ENCODE measurements at regions not wholly inside any gene's neighbourhood (a gene's known extent, or its start where the extent isn't known, plus 50 kb on each side); places are given as distances from the start of the nearest gene placed in this dataset.
A peak's percentile ranks its signal among the peaks of the same experiment; 100 is the strongest.

DNA sequence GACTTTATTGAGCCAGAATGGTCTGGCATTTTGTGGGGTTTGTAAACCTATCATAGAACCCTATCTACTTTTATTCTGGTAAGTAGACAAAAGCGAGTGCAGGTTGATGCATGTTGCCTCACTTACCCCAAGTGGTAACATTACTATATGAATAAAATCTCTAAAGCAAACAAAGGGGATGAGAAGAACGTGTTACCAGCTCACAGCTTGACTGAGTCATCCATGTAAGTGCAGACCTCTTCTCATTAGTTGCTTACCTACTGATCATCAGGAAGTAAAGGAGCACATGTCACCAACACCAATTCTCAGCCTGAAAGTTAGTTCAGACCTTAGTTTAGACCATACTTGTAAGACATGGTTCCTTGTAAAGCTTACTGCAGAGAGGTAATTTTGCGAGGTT lies 1328.3 kb downstream of the C4orf33 start:
- FAIRE-seq (no peak), DNase-seq (ENCODE audit: low spot score) (no peak)

DNA sequence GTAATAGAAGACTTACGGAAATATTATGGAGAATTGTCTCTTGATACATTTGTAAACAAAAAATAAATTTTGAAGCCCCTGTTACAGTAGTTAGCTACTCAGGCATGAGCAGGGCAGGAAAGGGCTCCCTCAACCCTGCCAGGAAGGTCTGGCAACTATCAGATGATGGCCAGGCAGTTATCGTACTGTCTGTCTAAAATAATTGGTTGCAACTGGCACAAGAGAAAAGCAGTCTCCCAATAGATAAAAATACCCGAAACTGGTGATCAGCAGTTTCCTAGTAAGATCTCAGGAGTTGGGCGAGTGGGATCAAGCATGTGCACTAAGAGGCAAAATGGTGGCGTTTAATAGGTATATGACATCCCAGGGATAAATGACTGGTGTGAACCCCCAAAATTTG lies 1336.3 kb downstream of the C4orf33 start:
- FAIRE-seq: no peak
- DNase-seq (ENCODE audit: low spot score): no peak

DNA sequence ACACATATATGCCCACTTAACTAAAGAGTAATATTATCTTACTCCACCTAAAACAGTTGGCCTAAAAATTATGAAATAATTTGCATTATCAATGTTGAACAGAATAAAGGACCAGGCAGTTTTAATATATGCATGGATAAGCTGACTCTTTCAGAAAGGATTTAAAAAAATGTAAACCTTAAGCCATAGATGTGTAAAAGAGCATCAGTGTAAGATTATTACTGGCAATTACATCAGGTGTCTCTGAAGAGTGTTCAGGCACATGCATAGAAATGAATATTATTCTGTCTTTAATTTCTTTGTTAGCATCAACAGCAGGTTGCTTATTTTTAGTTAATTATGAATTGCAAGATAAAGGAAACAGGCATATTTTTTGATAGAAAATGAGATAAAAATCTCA lies 1353.8 kb downstream of the C4orf33 start:
- FAIRE-seq (no peak), DNase-seq (ENCODE audit: low spot score) (no peak)

DNA sequence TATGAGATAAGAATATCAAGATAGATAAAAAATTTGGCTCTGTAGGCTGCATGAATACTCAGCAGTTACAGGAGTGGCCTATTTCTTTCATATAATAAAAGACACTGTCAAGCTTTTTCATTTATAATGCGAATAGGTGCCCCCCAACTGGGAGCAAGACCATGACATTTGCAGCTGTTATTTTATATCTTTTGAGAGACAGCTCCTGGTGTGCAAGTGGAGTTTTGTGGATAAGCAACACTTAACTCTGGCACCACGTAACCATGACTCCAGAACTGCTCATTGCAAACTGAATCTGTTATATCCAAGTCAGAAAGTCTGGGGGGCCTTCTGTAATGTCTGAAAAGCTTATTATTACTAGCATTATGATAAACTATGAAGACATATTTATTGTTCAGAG lies 1372.4 kb downstream of the C4orf33 start:
- DNase-seq (ENCODE audit: low spot score) (no peak), FAIRE-seq (no peak)

DNA sequence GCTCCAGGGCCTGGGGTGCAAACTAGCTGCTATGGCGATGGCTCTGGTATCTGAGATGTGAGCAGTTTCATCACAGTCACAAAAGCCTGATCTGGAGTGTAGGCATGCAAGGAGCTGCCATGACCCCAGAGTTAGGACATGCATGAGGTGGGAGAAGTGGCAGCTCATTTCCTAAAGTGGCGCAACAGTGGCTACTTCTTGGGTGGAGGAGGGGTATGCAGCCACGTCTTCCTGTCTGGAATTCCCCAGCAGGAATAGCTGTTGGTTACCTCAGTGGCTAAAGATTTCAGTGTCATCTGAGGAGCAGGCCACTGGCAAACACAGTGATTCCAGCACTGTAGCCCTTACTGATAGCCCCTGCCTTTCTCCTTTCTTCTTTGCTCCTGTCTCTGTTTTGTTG lies 1382.5 kb downstream of the C4orf33 start:
- FAIRE-seq: no peak
- DNase-seq (ENCODE audit: low spot score): peak; percentile 49

DNA sequence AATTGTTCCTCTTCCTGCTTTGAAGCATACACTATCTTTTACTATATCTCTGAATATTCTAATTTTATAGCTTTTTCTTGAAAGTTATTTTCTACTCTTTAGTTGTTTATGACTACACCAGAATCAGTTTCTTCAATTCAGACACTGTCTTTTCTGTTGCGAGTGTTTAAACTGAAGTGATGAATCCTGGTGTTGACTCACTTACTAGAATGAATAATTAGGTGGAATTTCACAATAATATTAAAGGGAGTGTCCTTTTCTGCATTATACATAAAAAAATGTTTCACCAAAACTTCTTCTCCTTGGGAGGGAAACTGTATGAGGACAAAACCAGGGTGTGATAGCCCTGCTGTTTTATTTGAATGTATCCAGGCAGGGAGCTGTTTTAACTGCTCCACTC lies 1383.1 kb downstream of the C4orf33 start:
- DNase-seq (ENCODE audit: low spot score) (no peak), FAIRE-seq (no peak)

DNA sequence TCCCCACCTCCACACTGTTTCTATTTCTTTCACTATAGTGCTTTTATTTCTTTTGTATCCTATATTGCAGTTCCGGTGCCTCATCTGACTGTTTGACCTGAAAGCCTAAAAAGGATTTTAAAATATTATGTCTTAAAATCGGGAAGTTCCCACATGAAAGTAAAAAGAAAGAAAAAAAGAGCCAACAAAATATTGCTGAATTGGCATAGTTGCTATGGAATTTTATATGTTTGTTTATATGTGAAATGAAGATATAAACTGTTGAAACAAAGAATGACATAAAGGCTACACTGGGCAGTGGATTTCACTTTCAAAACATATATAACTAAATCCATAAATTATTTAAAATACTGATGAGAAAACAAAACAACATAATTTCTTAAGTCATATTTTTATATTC lies 1383.7 kb downstream of the C4orf33 start:
- FAIRE-seq (no peak), DNase-seq (ENCODE audit: low spot score) (no peak)

DNA sequence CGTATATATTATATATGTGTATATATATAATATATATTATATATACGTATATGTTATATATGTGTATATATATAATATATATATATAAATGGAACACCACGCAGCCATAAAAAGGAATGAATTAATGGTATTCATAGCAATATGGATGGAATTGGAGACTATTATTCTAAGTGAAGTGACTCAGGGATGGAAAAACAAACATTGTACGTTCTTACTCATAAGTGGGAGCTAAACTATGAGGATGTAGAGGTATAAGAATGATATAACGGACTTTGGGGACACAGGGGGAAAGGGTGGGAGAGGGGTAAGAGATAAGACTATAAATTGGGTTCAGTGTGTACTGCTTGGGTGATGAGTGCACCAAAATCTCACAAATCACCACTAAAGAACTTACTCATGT lies 1388.9 kb downstream of the C4orf33 start:
- FAIRE-seq (no peak), DNase-seq (ENCODE audit: low spot score) (no peak)

DNA sequence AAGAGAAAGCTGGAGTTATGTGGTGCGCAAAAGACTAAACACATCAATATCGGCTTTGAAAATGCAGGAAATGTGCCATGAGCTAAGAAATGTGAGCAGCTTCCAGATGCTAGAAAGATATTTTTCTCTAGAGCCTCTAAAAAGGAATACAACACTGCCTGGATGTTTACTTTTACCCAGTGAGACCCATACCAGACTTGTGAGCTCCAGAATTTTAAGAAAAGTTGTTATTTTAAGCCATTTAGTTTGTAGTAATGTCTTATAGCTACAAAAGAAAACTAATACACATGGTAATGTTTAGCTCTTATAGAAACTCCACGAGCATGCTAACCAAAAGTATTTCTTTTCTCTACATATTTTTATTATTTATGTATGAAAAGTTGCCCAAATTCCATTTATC lies 1389.4 kb downstream of the C4orf33 start:
- no peak for FAIRE-seq
- no peak for DNase-seq (ENCODE audit: low spot score)

DNA sequence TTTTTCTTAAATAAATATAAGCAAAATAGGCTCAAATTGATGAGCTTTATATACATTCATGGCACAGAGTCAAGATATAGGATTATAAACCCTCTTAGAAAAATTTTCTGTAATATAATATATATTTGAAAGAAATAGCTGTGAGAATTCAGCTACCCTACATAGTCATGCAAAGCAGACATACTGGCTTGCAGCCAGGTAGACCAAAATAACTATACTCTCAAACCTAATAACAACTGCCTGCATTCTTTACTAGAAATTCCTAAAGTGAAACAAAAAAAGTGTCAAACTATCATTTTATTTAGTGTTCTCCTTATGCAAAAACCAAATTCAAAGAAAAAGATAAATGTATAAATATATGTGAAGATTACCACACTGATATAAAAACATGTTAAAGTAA lies 1390.2 kb downstream of the C4orf33 start:
- FAIRE-seq (no peak), DNase-seq (ENCODE audit: low spot score) (no peak)

DNA sequence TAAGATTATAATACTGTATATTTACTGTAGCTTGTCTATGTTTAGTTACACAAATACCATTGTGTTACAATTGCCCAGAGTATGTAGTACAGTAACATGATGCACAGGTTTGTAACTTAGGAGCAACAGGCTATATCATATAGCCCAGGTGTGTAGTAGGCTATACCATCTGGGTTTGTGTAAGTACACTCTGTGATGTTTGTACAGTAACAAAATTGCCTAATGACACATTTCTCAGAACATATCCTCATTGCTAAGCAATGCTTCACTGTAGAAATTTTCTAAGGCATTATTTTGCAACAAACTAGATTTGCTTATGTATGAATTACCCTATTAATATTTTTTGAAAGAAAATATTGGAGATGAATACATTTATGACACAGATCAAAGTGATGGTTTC lies 1390.9 kb downstream of the C4orf33 start:
- FAIRE-seq (no peak), DNase-seq (ENCODE audit: low spot score) (no peak)

DNA sequence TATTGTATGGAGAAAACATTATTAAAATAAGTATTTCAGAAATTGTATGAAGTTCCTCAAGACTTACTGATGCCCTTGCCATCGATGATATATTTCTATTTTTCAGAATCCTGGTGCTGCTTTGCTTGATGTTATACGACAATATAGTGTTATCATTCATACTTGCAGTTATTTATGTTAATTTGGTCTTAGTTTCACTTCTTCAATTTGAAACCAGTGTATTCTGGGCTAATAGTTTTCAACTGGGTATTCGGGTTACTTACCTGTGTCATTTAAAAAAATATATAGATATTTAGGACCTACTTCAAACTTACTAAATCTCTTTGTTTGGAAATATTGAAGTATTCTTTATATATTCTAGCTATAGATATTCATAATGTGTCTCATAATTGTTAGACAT lies 1414.7 kb downstream of the C4orf33 start:
- FAIRE-seq (no peak), DNase-seq (ENCODE audit: low spot score) (no peak)

DNA sequence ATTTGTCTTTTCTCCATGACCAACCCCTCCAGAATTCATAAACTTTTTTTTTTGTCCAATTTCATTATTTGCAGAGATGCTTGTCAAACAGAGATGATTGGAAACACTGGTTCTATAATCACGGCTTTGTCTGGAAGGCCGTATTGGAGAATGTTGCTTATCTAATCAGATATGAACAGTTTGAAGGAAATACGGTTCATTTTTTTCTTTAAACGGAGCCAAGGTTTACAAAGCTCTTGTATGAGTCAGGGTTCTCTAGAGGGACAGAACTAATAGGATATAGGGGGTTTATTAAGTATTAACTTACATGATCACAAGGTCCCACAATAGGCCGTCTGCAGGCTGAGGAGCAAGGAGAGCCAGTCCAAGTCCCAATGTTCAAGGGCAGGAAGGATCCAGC lies 1415.8 kb downstream of the C4orf33 start:
- DNase-seq (ENCODE audit: low spot score) (no peak), FAIRE-seq (no peak)

DNA sequence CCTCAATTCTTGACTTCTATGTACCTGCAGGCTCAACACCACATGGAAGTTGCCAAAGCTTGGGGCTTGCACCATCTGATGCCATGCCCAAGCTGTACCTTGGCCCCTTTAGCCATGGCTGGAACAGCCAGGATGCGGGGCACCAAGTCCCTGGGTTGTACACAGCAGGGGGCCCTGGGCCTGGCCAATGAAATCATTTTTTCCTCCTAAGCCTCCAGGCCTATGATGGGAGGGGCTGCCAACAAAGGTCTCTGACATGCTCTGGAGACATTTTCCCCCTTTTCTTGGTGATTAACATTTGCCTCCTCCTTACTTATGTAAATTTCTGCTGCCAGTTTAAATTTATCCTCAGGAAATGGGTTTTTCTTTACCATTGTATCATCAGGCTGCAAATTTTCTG lies 1428.1 kb downstream of the C4orf33 start:
- FAIRE-seq (no peak), DNase-seq (ENCODE audit: low spot score) (no peak)

DNA sequence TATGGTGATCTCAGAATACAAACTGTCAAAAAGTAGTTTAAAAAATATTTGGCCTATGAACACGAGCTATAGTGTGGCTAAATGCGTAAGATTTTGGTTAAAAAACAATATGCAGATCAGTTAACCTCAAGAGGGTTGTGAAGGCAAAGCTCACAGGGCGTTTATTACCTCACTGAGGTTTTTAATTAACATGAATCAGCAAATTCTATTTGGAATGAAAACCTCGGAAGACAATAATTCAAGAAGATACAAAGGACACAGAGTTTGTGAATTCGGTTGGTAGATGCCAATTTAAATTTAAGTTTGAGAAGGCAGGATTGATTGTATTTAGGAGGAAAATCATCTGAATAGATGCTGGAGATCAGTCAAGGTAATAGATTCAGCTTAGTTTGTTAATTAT lies 1434.6 kb downstream of the C4orf33 start:
- FAIRE-seq (no peak), DNase-seq (ENCODE audit: low spot score) (no peak)

DNA sequence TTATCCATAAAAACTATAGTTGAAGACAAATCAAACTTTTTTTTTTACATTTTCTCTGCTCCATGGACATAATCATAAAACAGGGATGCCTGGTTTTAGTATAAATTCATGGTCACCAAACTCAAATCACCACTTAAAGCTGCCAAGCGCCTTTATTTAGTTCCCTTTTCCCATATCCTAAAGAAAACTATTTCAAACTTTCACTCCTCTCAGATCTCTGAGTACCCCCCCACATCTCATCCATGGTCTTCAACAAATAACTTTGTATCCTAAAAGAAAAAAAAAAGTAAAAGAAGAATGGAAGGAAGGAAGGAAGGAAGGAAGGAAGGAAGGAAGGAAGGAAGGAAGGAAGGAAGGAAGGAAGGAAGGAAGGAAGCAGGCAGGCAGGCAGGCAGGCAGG lies 1438.7 kb downstream of the C4orf33 start:
- FAIRE-seq: no peak
- DNase-seq (ENCODE audit: low spot score): no peak

DNA sequence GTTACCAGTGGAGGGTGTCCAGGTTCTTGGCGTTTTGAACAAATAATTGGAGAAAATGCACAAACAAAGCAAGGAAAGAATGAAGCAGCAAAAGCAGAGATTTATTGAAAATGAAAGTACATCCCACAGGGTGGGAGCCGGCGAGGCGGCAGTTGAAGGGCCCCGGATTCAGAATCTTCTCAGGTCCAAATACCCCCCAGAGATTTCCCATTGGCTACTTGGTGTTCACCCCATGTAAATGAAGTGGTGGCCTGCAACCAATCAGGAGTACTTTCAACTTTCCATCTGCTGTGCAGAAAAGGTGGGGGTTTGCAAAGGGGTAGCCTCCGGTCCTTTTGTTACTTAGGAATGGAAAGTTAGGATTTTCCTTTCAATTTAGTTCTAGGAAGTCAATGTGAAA lies 1447.0 kb downstream of the C4orf33 start:
- DNase-seq (ENCODE audit: low spot score) (no peak), FAIRE-seq (no peak)

DNA sequence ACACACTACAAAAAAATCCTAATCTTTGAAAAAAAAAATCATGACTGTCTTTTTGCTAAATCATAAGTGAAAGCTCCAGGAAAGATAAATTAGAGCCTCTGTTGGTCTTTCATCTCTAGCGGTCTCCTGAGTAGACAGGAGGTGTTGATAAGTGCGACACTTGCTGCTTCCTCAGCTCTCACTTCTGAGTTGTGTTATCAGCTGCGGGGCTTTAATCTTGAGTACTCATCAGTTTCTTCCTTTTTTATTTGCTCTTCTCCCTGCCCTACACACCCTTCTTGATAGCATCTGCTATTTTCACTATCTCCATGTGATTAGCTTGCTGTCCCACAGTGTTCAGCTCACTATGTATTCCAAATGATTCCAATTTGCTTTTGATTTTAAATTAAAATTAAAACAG lies 1449.2 kb downstream of the C4orf33 start:
- FAIRE-seq (no peak), DNase-seq (ENCODE audit: low spot score) (no peak)

DNA sequence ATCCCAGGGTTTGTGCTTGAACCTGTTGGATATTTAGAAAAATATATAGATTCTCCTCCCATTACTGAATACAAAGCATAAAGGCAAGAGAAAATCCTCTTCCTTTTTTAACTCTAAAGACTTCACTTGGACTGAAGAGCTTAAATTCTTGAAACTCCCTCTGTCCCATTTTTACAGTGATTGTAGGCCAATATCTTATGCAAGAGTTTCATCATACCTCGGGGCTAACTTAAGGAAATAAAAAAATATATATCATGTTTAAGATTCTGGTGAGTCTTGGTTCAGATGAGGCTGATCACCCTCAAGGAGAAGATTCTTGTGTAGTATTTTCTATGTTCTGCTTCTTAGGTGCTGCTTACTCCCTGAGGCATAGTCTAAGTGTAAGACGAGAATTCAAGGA lies 1449.6 kb downstream of the C4orf33 start:
- FAIRE-seq (no peak), DNase-seq (ENCODE audit: low spot score) (no peak)

DNA sequence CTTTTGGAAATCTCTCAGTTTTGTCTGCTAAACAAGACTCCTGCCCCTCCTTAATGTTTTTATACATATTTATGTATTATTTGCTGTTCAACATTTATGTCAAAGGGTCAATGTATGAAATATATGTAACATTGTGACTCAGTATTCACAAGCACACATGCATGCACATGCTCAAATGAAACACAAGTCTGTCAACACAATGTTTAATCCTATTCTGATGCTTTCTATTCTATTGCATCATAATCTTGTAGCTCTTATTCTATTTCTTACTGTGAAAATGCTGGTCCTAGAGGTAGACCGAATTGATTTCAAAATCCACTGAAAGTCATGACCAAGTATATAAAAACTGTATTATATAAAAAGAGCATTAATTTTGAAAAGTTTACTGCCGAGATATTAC lies 1463.3 kb downstream of the C4orf33 start:
- DNase-seq (ENCODE audit: low spot score): no peak
- no peak for FAIRE-seq

DNA sequence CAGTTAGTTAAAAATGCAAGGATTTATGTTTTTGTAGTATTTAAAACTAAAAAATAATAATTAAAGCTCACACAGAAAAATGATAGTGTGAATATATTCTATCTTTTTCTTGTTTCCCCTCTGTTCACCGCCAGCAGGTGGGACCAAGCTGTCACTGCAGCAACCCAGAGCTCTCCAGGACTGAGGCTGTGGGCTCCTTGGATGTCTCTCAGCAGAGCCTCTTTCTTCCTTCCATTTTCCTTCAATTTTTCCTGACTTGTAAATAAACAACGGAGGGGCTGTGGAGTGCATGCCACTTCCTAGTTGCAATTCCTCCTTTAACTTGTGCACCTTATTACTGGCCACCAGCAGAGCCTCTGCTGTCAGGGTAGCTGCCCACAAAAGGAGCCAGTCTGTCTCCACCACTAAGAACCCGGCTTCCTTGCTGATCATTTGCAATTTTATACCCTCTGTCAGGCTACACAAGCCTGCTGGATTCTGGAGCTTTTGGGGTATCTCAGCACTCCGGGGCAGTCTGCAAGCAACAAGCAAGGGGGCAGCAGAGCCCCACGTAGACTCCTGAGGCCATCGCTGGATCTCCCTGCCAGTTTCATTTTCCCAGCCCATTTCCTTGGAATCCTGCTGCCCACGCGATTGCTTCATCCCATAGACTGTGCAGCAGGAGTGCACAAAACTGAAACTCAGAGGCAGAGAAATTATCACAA lies 1467.4 kb downstream of the C4orf33 start:
- DNase-seq (ENCODE audit: low spot score) (peak; percentile 31), FAIRE-seq (no peak)

DNA sequence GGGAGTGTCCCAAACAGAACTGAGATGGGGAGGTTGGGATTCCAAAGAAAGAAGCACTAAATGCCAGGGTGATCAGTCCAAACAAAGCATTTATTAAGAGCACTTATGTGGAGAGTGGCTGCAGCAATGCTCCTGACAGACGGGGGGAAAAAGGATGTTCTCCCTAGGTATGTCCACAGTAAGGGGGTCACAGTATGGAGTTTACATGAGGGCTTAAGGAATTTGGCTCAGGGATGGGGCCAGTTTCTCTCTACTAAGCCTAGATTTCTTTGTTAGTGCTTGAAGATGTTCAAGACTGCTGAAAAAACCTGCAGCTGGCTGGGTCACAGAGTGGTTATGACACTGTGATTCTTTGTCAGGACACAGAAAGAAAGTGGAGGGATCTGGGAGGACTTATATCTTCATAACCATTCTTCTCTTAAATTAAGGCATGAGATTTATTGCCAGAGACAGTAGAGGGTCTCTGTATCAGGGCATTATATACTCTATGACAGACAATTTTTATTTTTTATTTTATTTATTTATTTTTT lies 1468.0 kb downstream of the C4orf33 start:
- no peak for DNase-seq (ENCODE audit: low spot score)
- no peak for FAIRE-seq

DNA sequence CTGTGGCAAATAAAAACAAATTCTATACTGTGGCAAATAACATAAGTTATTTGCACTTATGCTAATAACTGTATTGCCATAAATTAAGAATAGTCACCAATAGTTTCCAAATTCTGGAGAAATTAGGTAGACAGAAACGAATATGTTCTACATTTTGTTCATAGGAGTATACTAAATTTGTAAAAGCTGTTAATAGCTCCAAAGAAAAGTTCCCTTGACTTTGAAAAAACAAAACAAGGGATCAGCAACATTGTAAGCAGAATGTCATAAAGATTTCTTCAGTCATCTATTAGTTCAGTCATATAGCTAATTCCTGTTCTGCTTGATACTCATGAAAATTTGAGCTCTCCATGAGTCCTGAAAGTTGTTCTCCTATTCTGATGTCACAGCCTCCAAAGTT lies 1472.8 kb downstream of the C4orf33 start:
- no peak for FAIRE-seq
- DNase-seq (ENCODE audit: low spot score): no peak

DNA sequence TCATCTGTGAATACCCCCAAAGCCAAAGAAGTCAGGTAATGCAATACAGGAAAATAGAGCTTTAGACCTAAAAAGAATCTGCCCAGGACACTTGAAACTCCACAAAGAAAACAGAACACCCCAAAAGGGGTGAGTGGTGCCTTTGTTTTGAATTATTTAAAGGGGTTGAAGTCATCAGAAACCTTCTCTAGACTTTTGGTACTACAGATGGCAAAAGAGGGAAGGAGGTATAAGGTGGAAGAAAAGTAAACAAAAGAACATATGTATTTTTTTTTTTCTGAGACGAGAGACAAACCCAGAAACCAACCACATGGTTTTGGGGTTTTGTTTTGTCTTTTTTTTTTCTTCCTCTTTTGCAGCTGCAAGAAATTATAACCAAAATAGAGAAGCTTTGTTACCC lies 1477.8 kb downstream of the C4orf33 start:
- no peak for DNase-seq (ENCODE audit: low spot score)

More for the DNA sequence above, 1477.8 kb downstream of the C4orf33 start:
- FAIRE-seq: no peak
